ENCODE measurements at regions not wholly inside any gene's neighbourhood (a gene's known extent, or its start where the extent isn't known, plus 50 kb on each side); places are given as distances from the start of the nearest gene placed in this dataset.

DNA sequence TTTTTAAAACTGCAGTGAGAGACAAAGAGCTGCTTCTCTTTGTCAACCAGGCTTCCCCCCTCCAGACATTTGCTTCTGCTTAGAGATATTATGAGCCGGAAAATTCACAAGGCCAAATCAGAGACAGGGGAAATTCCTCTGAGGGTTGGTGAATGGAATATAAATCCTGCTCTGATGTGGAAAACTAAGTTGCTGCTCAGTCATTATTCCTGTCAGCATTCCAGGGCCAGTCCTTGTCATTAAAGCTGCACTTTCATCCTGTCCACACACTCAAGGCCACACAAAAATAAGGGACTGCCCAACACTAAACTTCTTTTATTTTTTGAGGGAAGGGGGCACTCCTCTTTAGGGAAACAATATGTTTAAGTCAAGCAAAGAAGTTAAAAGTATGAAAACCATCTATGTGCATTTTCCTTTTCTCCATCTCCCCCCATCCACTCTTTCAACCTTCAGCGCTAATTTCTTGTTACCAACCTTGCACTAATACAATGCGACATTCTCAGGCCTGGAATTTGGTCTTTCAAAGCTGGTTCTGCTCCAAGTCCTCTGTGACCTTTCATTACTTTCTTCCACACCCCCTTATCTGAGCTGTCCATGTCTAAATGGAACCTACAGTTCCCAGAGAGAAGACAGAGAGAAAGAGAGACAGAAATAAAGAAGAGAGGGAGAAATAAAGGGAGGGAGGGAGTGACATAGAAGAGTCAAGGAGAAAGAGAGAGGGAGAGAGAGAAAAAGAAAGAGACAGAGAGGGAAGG is 118.9 kb upstream of the S1PR3 start:
- TF ChIP-seq POLR2AphosphoS5 (IDR thresholded peaks at IDR 0.05; ENCODE audit: low read depth, low read length) (no peak), SIN3A (IDR thresholded peaks at IDR 0.05; ENCODE audit: borderline replicate concordance, insufficient read depth, low read length) (no peak), TAF1 (IDR thresholded peaks at IDR 0.05; ENCODE audit: borderline replicate concordance, insufficient read depth, low read length) (no peak), FOXP2 (optimal IDR thresholded peaks at IDR 0.05; ENCODE audit: borderline replicate concordance, extremely low read depth, extremely low read length, insufficient read depth) (no peak)
- TF ChIP-seq, protein P1, sequence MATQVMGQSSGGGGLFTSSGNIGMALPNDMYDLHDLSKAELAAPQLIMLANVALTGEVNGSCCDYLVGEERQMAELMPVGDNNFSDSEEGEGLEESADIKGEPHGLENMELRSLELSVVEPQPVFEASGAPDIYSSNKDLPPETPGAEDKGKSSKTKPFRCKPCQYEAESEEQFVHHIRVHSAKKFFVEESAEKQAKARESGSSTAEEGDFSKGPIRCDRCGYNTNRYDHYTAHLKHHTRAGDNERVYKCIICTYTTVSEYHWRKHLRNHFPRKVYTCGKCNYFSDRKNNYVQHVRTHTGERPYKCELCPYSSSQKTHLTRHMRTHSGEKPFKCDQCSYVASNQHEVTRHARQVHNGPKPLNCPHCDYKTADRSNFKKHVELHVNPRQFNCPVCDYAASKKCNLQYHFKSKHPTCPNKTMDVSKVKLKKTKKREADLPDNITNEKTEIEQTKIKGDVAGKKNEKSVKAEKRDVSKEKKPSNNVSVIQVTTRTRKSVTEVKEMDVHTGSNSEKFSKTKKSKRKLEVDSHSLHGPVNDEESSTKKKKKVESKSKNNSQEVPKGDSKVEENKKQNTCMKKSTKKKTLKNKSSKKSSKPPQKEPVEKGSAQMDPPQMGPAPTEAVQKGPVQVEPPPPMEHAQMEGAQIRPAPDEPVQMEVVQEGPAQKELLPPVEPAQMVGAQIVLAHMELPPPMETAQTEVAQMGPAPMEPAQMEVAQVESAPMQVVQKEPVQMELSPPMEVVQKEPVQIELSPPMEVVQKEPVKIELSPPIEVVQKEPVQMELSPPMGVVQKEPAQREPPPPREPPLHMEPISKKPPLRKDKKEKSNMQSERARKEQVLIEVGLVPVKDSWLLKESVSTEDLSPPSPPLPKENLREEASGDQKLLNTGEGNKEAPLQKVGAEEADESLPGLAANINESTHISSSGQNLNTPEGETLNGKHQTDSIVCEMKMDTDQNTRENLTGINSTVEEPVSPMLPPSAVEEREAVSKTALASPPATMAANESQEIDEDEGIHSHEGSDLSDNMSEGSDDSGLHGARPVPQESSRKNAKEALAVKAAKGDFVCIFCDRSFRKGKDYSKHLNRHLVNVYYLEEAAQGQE (IDR thresholded peaks at IDR 0.05; ENCODE audit: insufficient read depth in 1 of 2, low read depth in 2 of 2, low read length in 2 of 2), result no peak

DNA sequence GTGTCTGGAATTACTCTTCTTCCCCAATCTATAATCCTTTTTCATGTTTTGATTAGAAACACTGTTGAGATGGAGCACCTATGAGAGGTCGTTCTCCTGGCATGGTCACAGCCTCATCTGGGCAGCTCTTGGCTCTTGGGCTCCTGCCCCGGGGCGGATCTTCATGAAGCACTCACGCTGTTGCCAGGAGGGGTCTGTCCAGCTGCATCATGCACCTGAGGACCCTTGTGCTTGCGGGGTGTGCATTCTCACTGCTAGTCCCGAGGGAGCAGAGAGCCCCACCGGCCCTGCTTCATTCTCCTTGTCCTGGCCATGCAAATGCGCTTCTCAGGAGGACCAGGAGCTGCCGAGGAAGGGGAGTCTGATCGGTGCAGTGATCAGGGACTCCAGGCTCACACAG is 117.6 kb upstream of the S1PR3 start:
- TF ChIP-seq SIN3A (IDR thresholded peaks at IDR 0.05; ENCODE audit: borderline replicate concordance, insufficient read depth, low read length), result no peak
- no peak for TF ChIP-seq TAF1 (IDR thresholded peaks at IDR 0.05; ENCODE audit: borderline replicate concordance, insufficient read depth, low read length)
- TF ChIP-seq POLR2AphosphoS5 (IDR thresholded peaks at IDR 0.05; ENCODE audit: low read depth, low read length), result no peak
- no peak for TF ChIP-seq FOXP2 (optimal IDR thresholded peaks at IDR 0.05; ENCODE audit: borderline replicate concordance, extremely low read depth, extremely low read length, insufficient read depth)

DNA sequence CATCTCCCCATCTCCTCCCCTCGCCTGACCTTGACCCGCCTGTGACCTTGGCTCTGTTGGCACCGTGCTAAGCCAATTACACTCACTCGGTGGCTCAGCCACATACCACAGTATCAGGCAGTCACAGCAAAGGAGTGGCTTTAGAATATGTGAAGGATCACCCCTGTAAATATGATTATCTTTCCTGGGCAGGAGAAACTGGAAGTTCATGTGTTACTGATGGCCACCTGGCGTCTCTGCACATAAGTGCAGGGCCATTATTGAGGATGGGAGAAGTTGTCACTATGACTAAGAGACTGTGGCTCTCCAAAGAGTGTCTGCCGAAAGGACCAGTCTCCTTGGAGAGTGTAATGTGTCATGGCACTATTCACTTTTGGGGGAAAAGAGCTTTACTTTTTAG is 116.9 kb upstream of the S1PR3 start:
- TF ChIP-seq SIN3A (IDR thresholded peaks at IDR 0.05; ENCODE audit: borderline replicate concordance, insufficient read depth, low read length) (no peak), TAF1 (IDR thresholded peaks at IDR 0.05; ENCODE audit: borderline replicate concordance, insufficient read depth, low read length) (no peak), POLR2AphosphoS5 (IDR thresholded peaks at IDR 0.05; ENCODE audit: low read depth, low read length) (no peak), FOXP2 (optimal IDR thresholded peaks at IDR 0.05; ENCODE audit: borderline replicate concordance, extremely low read depth, extremely low read length, insufficient read depth) (no peak)
- TF ChIP-seq, protein P1 (IDR thresholded peaks at IDR 0.05; ENCODE audit: insufficient read depth in 1 of 2, low read depth in 2 of 2, low read length in 2 of 2), result no peak

DNA sequence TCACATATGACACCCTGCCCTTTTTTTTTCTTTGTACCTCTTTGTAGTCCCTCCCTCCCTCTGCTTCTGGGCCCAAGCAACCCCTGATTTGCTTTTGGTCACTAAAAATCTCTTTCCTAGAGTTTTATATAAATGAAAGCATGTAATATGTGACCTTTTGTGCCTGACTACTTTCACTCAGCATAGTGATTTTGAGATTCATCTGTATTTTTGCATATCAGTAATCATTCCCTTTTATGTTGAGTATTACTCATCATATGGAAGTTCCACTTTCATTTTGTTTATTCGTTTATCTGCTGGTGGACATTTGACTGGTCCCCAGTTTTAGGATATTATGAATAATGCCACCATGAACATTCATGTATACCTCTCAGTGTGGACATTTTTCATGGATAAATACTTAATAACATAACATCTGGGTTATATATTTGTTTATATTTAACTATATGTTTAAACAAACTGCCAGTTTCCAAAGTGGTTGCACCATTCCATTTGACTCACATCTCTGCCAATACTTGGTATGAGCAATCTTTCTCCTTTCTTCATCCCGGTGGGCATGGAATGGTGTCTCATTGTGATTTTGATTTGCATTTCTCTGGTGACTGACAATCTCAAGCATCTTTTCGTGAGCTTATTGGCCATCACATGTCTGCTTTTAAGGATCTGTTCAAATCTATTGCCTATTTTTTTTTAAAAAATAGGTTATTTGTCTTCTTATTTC is 115.7 kb upstream of the S1PR3 start:
- TF ChIP-seq SIN3A (IDR thresholded peaks at IDR 0.05; ENCODE audit: borderline replicate concordance, insufficient read depth, low read length) (no peak), POLR2AphosphoS5 (IDR thresholded peaks at IDR 0.05; ENCODE audit: low read depth, low read length) (no peak), FOXP2 (optimal IDR thresholded peaks at IDR 0.05; ENCODE audit: borderline replicate concordance, extremely low read depth, extremely low read length, insufficient read depth) (no peak), TAF1 (IDR thresholded peaks at IDR 0.05; ENCODE audit: borderline replicate concordance, insufficient read depth, low read length) (no peak)
- TF ChIP-seq, protein P1 (IDR thresholded peaks at IDR 0.05; ENCODE audit: insufficient read depth in 1 of 2, low read depth in 2 of 2, low read length in 2 of 2), result no peak

DNA sequence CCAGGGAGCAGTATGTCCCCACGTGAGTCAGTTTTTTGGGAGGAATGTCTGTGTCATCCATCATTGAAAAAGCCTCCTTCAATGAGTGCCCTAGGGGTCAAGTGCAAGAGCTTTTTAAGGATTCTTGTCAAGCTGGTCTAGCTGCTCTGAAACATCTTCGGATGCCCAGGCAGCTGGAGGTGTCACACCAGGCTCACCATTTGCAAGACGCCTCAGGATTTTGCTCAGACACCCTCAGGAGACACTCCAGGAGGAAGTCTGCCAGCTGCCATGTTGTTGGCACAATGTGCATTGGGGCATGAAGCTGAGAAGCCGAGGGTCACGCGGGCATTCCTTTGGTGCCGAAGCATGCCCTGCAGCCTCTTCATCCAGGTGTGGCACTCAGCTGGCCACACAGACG is 111.1 kb upstream of the S1PR3 start:
- no peak for TF ChIP-seq POLR2AphosphoS5 (IDR thresholded peaks at IDR 0.05; ENCODE audit: low read depth, low read length)
- no peak for TF ChIP-seq SIN3A (IDR thresholded peaks at IDR 0.05; ENCODE audit: borderline replicate concordance, insufficient read depth, low read length)
- TF ChIP-seq TAF1 (IDR thresholded peaks at IDR 0.05; ENCODE audit: borderline replicate concordance, insufficient read depth, low read length), result no peak
- TF ChIP-seq, protein P1 (IDR thresholded peaks at IDR 0.05; ENCODE audit: insufficient read depth in 1 of 2, low read depth in 2 of 2, low read length in 2 of 2), result no peak
- TF ChIP-seq FOXP2 (optimal IDR thresholded peaks at IDR 0.05; ENCODE audit: borderline replicate concordance, extremely low read depth, extremely low read length, insufficient read depth), result no peak

Data from PFSK-1 (cell line).